GM12878 (cell line): ENCODE measurements at regions not wholly inside any gene's neighbourhood (a gene's known extent, or its start where the extent isn't known, plus 50 kb on each side); places are given as distances from the start of the nearest gene placed in this dataset.

Source experiments
- ATAC-seq: fragments of 200-7000 bp; cut with Tn5 transposase; 3 replicates; pipeline ENCODE4 v1.9.1; 2020; ENCODE audit warnings: mild to moderate bottlenecking, moderate library complexity
- BruUV-seq: library from RNA; stranded (reverse); fragments of 400-500 nt; replicated peaks from 2 replicates; lab custom pipeline; 2021; lab: Mats Ljungman, UMichigan
- CTCF ChIA-PET: fragments of 300-600 bp; sonication (Branson Sonifier 250); formaldehyde crosslinking; extraction: SDS; loops from one replicate; lab custom pipeline; 2021; ENCODE audit warnings: inconsistent platforms; lab: Yijun Ruan, JAX
- POLR2A ChIA-PET: fragments of 350-600 bp; formaldehyde crosslinking; extraction: SDS; loops from one replicate; lab custom pipeline; 2021; ENCODE audit warnings: inconsistent platforms; lab: Charles Lee
- RAD21 ChIA-PET: fragments of 300-600 bp; sonication (Branson Sonifier 250); formaldehyde crosslinking; loops from one replicate; lab custom pipeline; 2023; ENCODE audit warnings: antibody characterized with exemption; ENCODE audit not compliant: unreplicated experiment; lab: Charles Lee
- SMC1A ChIA-PET: fragments of 300-600 bp; sonication (Branson Sonifier 250); formaldehyde crosslinking; loops from one replicate; lab custom pipeline; 2023; ENCODE audit not compliant: unreplicated experiment, uncharacterized antibody; lab: Charles Lee
- DNase-seq: peaks from one replicate; pipeline ENCODE4 v3.0.0-alpha.2; 2011; ENCODE audit warnings: low read depth, low spot score
- FAIRE-seq: peaks from 3 replicates; lab custom pipeline; 2011; peaks lifted over from hg19 to GRCh38; lab: Jason Lieb, UNC
- H2AFZ ChIP-seq: 2 replicates; pipeline ENCODE4 v1.6.0; 2011; ENCODE audit warnings: low read depth, low read length, control low read depth; ENCODE audit not compliant: control insufficient read depth
- H3K27ac ChIP-seq: 2 replicates; pipeline ENCODE4 v1.5.1; 2011; ENCODE audit warnings: control low read depth; ENCODE audit not compliant: control insufficient read depth, insufficient read depth
- H3K27me3 ChIP-seq, 2 experiments: replicated peaks in 1 of 2; 2 replicates each; pipeline versions ENCODE4 v1.6.0 to v1.6.1; 2011; ENCODE audit warnings: low read length in 1 of 2; ENCODE audit not compliant: control insufficient read depth in 2 of 2, insufficient read depth in 2 of 2
- H3K36me3 ChIP-seq, 2 experiments: 2 replicates each; pipeline ENCODE4 v1.5.1; 2011; ENCODE audit warnings: low read length in 1 of 2; ENCODE audit not compliant: control insufficient read depth in 2 of 2, insufficient read depth in 2 of 2
- H3K4me1 ChIP-seq: 2 replicates; pipeline ENCODE4 v1.6.1; 2011; ENCODE audit warnings: mild to moderate bottlenecking, low read length, moderate library complexity, mixed read lengths; ENCODE audit not compliant: control insufficient read depth, insufficient read depth
- H3K4me2 ChIP-seq: 2 replicates; pipeline ENCODE4 v1.6.0; 2011; ENCODE audit warnings: control low read depth; ENCODE audit not compliant: control insufficient read depth, insufficient read depth
- H3K4me3 ChIP-seq: fragments of 200-600 bp; sonication (generic); 2 replicates; pipeline ENCODE4 v1.5.1; 2016
- H3K79me2 ChIP-seq: 2 replicates; pipeline ENCODE4 v1.6.0; 2011; ENCODE audit warnings: low read length; ENCODE audit not compliant: control insufficient read depth, insufficient read depth
- H3K9ac ChIP-seq: 2 replicates; pipeline ENCODE4 v1.8.0; 2011; ENCODE audit warnings: low read length, control low read depth, mixed read lengths; ENCODE audit not compliant: control insufficient read depth, insufficient read depth
- H3K9me3 ChIP-seq: replicated peaks from 3 replicates; pipeline ENCODE4 v1.5.1; 2011; ENCODE audit warnings: mild to moderate bottlenecking, low read length; ENCODE audit not compliant: control insufficient read depth, insufficient read depth
- H4K20me1 ChIP-seq: 2 replicates; pipeline ENCODE4 v1.6.0; 2011; ENCODE audit not compliant: control insufficient read depth, insufficient read depth
- ASH2L ChIP-seq: fragments of 300-600, 200-600 bp; sonication (generic); IDR thresholded peaks from 2 replicates; pipeline ENCODE4 v1.6.1; 2017; ENCODE audit warnings: low read depth, mild to moderate bottlenecking, borderline replicate concordance
- ATF7 ChIP-seq: fragments of 450-650 bp; IDR thresholded peaks from 2 replicates; pipeline ENCODE4 v1.6.1; 2016; ENCODE audit warnings: low read depth, mild to moderate bottlenecking
- DPF2 ChIP-seq: fragments of 450-650 bp; IDR thresholded peaks from 2 replicates; pipeline ENCODE4 v1.6.1; 2017; ENCODE audit warnings: mild to moderate bottlenecking
- HCFC1 ChIP-seq: fragments of 150-350 bp; IDR thresholded peaks from 2 replicates; pipeline ENCODE4 v1.6.1; 2014; ENCODE audit warnings: low read length
- KLF5 ChIP-seq: fragments of 450-650 bp; IDR thresholded peaks from 2 replicates; pipeline ENCODE4 v1.6.1; 2014; ENCODE audit warnings: mild to moderate bottlenecking; ENCODE audit not compliant: partially characterized antibody
- MEF2B ChIP-seq: fragments of 450-650 bp; IDR thresholded peaks from 2 replicates; pipeline ENCODE4 v1.6.1; 2018; ENCODE audit warnings: mild to moderate bottlenecking, moderate library complexity; ENCODE audit not compliant: partially characterized antibody, poor library complexity, severe bottlenecking
- MTA2 ChIP-seq: fragments of 450-650 bp; IDR thresholded peaks from 2 replicates; pipeline ENCODE4 v1.6.1; 2016; ENCODE audit warnings: low read depth, mild to moderate bottlenecking, moderate library complexity
- TCF3 ChIP-seq: IDR thresholded peaks from 2 replicates; pipeline ENCODE4 v1.6.1; 2012; ENCODE audit warnings: low read depth, mild to moderate bottlenecking, low read length, borderline replicate concordance; ENCODE audit not compliant: insufficient read depth
- WGBS: methylation state at CpG from one replicate; pipeline ENCODE4 v1.1.6; 2016; ENCODE audit warnings: low lambda C conversion rate; ENCODE audit not compliant: insufficient replicate concordance, insufficient coverage; ENCODE audit errors: missing lambda C conversion rate; 5-methylcytosine and 5-hydroxymethylcytosine counted together
- in situ Hi-C: fragments of 300-500 bp; cut with MboI; formaldehyde crosslinking; loops from 9 replicates; pipeline ENCODE4 v1.14.3; 2018; ENCODE audit warnings: mixed read lengths
- intact Hi-C: fragments of 100-400 bp; cut with micrococcal nuclease; formaldehyde crosslinking; loops from one replicate; pipeline ENCODE4 v1.14.2; 2022; ENCODE audit not compliant: unreplicated experiment
- TF ChIP-seq, protein P1 (sequence below): IDR thresholded peaks from 2 replicates; pipeline ENCODE4 v1.6.1; 2012; ENCODE audit warnings: low read depth, low read length, improper control_type of control experiment
- TF ChIP-seq, protein P2 (sequence below): IDR thresholded peaks from 2 replicates; pipeline ENCODE4 v1.6.1; 2011; ENCODE audit warnings: borderline replicate concordance, low read depth, mild to moderate bottlenecking, moderate library complexity, low read length; ENCODE audit not compliant: insufficient read depth, poor library complexity, severe bottlenecking
- TF ChIP-seq, protein P3 (sequence below): fragments of 450-650 bp; formaldehyde crosslinking; IDR thresholded peaks from 2 replicates; pipeline ENCODE4 v1.4.0; 2022; ENCODE audit warnings: mild to moderate bottlenecking, moderate library complexity
- TF ChIP-seq, protein P4 (sequence below): fragments of 450-650 bp; conservative IDR thresholded peaks from 2 replicates; pipeline ENCODE4 v1.6.1; 2017; ENCODE audit warnings: mild to moderate bottlenecking, moderate library complexity

DNA sequence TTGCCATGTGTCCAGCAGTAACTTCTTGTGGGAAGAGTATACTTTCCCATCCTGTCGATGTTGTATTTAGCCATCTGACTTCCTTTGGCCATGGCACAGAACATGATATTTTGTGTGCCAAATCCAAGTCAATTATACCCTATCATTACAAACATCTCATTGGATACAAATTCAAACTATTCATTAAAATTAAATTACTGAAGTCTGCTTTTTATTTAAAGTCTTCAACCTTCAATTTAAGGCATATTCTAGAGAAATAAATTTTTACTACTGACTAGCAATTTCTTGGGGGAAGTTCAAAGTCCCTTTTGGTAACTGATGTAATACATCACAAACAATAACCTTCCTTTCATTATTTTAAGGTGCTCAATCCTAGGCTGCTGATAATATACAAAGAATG, 192.6 kb downstream of the SLC6A15 start:
- BruUV-seq: no TSS peak
- ATAC-seq (no peak), DNase-seq (no peak), FAIRE-seq (no peak)
- TF ChIP-seq MTA2 (no peak), HCFC1 (no peak), DPF2 (no peak), KLF5 (no peak), TCF3 (no peak), MEF2B (no peak), ATF7 (no peak), ASH2L (no peak)
- TF ChIP-seq, protein P1, sequence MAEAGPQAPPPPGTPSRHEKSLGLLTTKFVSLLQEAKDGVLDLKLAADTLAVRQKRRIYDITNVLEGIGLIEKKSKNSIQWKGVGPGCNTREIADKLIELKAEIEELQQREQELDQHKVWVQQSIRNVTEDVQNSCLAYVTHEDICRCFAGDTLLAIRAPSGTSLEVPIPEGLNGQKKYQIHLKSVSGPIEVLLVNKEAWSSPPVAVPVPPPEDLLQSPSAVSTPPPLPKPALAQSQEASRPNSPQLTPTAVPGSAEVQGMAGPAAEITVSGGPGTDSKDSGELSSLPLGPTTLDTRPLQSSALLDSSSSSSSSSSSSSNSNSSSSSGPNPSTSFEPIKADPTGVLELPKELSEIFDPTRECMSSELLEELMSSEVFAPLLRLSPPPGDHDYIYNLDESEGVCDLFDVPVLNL: no peak
- TF ChIP-seq, protein P2, sequence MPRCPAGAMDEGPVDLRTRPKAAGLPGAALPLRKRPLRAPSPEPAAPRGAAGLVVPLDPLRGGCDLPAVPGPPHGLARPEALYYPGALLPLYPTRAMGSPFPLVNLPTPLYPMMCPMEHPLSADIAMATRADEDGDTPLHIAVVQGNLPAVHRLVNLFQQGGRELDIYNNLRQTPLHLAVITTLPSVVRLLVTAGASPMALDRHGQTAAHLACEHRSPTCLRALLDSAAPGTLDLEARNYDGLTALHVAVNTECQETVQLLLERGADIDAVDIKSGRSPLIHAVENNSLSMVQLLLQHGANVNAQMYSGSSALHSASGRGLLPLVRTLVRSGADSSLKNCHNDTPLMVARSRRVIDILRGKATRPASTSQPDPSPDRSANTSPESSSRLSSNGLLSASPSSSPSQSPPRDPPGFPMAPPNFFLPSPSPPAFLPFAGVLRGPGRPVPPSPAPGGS: no peak
- TF ChIP-seq, protein P3, sequence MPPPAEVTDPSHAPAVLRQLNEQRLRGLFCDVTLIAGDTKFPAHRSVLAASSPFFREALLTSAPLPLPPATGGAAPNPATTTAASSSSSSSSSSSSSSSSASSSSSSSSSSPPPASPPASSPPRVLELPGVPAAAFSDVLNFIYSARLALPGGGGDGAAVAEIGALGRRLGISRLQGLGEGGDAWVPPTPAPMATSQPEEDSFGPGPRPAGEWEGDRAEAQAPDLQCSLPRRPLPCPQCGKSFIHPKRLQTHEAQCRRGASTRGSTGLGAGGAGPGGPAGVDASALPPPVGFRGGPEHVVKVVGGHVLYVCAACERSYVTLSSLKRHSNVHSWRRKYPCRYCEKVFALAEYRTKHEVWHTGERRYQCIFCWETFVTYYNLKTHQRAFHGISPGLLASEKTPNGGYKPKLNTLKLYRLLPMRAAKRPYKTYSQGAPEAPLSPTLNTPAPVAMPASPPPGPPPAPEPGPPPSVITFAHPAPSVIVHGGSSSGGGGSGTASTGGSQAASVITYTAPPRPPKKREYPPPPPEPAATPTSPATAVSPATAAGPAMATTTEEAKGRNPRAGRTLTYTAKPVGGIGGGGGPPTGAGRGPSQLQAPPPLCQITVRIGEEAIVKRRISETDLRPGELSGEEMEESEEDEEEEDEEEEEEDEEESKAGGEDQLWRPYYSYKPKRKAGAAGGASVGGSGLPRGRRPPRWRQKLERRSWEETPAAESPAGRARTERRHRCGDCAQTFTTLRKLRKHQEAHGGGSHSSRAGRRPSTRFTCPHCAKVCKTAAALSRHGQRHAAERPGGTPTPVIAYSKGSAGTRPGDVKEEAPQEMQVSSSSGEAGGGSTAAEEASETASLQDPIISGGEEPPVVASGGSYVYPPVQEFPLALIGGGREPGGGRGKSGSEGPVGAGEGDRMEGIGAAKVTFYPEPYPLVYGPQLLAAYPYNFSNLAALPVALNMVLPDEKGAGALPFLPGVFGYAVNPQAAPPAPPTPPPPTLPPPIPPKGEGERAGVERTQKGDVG: no peak
- TF ChIP-seq, protein P4, sequence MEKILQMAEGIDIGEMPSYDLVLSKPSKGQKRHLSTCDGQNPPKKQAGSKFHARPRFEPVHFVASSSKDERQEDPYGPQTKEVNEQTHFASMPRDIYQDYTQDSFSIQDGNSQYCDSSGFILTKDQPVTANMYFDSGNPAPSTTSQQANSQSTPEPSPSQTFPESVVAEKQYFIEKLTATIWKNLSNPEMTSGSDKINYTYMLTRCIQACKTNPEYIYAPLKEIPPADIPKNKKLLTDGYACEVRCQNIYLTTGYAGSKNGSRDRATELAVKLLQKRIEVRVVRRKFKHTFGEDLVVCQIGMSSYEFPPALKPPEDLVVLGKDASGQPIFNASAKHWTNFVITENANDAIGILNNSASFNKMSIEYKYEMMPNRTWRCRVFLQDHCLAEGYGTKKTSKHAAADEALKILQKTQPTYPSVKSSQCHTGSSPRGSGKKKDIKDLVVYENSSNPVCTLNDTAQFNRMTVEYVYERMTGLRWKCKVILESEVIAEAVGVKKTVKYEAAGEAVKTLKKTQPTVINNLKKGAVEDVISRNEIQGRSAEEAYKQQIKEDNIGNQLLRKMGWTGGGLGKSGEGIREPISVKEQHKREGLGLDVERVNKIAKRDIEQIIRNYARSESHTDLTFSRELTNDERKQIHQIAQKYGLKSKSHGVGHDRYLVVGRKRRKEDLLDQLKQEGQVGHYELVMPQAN: no peak
- ChIA-PET SMC1A (no interaction called here), POLR2A (no interaction called here), CTCF (no interaction called here), RAD21 (no interaction called here)
- Histone ChIP-seq H3K79me2 (no peaks in the 10 kb centered on the region), H3K9ac (no peak overlapping the region), H3K4me1 (no peaks in the 10 kb centered on the region), H2AFZ (no peak overlapping the region), H4K20me1 (no peaks in the 10 kb centered on the region), H3K9me3 (no peaks in the 10 kb centered on the region), H3K36me3 (no peaks in the 10 kb centered on the region), H3K27ac (no peak overlapping the region), H3K4me3 (no peak overlapping the region), H3K4me2 (no peak overlapping the region), H3K27me3 (no peaks in the 10 kb centered on the region)
- intact Hi-C loops (no loop called here), in situ Hi-C loops (no loop called here)
- 87% methylated on average over 1 of the region's 1 CpG for WGBS
